ENCODE measurements at regions not wholly inside any gene's neighbourhood (a gene's known extent, or its start where the extent isn't known, plus 50 kb on each side); places are given as distances from the start of the nearest gene placed in this dataset.
"Not testable (repeated sequence)": the region's sequence is repeated elsewhere in the genome, so short reads cannot be mapped to it uniquely, and the experiment has no call there.

DNA sequence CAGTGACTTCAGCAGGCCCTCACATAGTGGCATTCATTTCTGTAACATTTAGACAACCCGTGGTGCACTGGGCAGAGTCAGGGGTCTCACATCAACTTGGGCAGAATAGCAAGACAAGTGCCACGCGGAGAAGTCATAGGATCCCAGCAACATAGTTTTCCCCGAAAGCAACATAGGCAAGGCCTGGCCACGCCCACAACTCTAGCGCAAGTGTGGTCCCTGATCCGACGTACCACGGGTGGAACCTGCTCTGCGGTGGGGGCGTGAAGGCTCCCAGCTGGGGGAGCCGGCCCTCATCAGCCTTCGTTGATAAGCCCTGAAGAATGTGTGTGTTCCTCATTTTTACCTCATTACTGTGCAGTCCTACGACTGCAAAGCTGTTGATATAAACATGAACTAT, 261.2 kb downstream of the EIPR1 start:
- no peak for DNase-seq (ENCODE audit: extremely low read depth in 1 of 2, low read depth in 1 of 2)

DNA sequence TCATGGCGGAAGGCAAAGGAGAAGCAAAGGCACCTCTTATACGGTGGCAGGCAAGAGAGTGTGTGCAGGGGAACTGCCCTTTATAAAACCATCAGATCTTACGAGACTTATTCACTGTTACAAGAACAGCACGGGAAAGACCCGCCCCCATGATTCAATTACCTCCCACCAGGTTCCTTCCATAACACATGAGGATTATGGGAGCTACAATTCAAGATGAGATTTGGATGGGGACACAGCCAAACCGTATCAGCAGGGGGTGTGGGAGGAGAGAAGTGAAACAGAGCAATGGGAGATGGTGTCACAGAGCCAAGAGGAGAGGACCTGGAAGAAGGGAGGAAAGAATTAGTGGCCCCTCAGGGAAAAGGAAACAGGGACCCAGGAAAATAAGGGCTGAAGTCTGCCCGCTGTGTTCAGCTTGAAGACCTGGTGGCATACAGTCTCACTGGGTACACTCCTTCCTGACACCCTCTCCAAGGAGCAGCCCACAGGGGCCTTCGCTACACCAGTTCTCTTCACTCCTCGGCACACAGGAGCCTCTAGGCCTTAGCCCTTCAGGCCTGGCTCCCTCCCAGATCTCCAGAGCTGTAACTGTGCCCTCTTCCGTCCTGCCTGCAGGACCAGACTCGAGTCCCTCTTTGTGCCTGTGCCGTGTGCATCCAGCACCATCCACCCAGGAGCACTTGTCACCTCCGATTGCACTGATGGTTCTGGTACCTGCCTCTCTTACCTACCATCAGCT, 262.1 kb downstream of the EIPR1 start:
- DNase-seq (ENCODE audit: extremely low read depth in 1 of 2, low read depth in 1 of 2) = no peak

DNA sequence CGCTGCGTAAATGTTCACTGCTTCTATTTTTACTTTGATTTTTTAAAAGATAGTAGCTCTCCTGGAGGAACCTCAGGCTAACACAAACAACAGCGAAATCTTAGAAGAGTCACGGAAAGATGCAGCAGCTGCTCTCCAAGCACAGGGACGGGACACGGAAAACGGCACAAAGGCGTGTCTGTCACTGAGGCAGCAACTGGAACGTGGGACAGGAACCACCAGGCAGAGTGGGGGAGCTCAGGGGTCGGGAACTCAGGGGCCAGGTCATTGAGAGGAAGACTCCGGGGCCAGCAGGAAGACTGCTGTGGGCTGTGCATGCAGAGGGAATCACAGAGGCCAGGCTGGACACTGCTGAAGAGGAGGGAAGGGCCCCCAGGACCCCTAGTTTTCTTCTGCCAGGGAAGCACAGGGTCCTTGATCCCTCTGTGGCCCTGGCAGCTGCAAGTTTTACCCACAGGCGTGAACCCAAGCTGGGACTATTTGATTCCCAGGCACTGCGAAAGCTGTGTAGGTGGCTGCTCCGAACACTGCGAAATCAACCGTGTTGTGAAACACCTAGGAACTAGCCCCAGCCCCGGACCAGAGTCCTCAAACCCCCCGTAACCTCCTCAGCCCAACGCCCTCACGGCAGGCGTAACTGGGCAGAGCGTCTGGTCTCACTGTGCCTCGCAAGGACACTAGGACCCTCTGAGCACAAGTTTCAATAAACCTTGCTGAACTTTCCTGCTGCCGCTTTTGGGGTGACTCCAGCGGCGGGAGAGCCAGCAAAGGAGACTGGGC, 263.0 kb downstream of the EIPR1 start:
- DNase-seq (ENCODE audit: extremely low read depth in 1 of 2, low read depth in 1 of 2) = no peak

GRCh38 chr2:3113769-3114168, 263.8 kb downstream of the EIPR1 start:
- no peak for DNase-seq (ENCODE audit: extremely low read depth in 1 of 2, low read depth in 1 of 2)

DNA sequence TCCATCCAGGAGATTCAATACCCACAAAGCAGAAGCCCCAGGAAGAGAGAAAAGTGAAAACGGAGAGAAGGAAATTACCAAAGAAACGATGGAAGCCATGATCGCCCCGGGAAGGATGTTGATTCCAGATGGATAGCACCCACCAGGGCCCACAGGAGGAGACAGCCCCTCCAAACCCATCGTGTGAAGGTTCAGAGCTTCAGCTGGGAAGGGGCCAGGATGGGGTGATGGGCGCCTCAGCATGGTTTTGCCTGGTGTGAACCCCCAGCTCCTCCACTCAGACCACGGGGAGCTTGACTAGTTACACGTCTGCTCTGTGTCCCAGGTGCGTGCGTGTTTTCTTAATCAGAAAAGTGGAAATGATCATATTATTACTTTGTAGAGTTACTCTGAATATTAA, 264.5 kb downstream of the EIPR1 start:
- DNase-seq (ENCODE audit: extremely low read depth in 1 of 2, low read depth in 1 of 2) = no peak

- DNase-seq (ENCODE audit: extremely low read depth in 1 of 2, low read depth in 1 of 2) = no peak
These were observed 265.1 kb downstream of the EIPR1 start for GRCh38 chr2:3112553-3112952.

DNA sequence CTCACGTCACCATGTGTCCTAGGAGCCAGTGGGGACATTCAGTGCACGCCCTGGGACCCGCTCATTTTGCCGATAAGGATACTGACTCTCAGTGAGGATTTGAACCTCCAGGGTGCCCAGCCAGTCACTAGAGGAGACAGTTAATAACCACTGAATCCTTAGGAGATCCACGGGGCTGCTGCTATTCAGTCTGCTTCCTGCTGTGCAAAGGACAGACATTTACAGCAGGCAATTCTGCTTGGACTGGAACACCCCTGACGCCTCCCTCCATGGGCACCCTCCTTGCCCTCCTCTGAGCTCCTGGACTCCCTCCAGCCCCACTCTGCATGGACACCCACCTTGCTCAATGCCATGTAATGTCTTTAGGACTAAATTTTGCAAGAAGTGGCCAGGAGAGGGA, 265.5 kb downstream of the EIPR1 start:
- DNase-seq (ENCODE audit: extremely low read depth in 1 of 2, low read depth in 1 of 2) = no peak

- no peak for DNase-seq (ENCODE audit: extremely low read depth in 1 of 2, low read depth in 1 of 2)
These were observed 266.5 kb downstream of the EIPR1 start for GRCh38 chr2:3110994-3111666.

DNA sequence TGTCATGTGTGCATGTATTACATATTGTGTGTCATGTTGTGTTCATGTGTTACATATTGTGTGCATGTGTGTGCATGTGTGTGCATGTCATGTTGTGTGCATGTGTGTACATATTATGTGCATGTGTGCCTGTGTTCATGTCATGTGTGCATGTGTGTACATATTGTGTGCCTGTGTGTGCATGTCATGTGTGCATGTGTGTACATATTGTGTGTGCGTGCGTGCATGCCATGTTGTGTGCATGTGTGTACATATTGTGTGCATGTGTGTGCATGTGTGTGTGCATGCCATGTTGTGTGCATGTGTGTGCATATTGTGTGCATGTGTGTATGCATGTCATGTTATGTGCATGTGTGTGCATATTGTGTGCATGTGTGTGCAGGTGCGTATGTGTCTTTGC, 267.1 kb downstream of the EIPR1 start:
- DNase-seq (ENCODE audit: extremely low read depth in 1 of 2, low read depth in 1 of 2) = no peak

- DNase-seq (ENCODE audit: extremely low read depth in 1 of 2, low read depth in 1 of 2) = no peak
These were observed 268.6 kb downstream of the EIPR1 start for GRCh38 chr2:3108710-3109702.

DNA sequence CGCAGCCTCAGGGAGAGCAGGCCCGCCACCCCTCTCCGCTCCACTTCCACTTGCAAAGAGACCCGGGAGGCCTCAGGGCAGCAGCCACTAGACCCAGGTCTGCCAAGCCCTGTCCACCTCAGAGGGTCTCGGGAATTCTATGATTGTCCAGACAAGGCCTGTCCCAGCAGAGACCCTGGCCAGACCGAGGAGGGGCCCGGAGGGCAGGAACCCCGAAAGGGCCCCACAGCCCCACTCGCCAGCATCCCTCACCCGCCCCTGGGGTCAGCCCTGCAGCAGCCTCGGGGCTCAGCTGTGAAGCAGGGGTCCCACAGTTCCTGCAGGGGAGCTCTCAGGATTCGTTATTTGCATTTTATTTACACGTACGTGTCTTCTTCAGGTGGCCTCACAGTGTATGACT, 269.5 kb downstream of the EIPR1 start:
- no peak for DNase-seq (ENCODE audit: extremely low read depth in 1 of 2, low read depth in 1 of 2)

DNA sequence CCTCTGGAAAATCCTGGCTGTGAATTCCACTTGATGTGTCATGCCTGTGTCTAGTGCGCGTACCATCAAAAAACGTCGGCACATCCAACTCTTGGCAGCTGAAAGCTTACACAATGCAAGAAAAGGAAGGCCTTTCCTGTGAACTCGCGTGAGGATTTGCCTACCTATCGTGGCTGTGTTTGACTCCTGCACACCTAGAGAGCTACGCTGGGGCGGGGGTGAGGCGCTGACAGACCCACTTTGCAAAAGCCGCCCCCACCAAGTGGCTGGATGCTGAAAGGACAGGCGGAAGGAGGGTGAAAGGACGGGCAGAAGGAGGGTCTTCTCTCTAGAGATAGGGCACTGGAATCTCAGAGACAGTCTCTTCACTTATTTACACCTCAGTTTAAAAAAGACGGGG, 270.1 kb downstream of the EIPR1 start:
- no peak for DNase-seq (ENCODE audit: extremely low read depth in 1 of 2, low read depth in 1 of 2)

- DNase-seq (ENCODE audit: extremely low read depth in 1 of 2, low read depth in 1 of 2) = no peak
These were observed 271.6 kb downstream of the EIPR1 start for GRCh38 chr2:3105814-3106569.

DNA sequence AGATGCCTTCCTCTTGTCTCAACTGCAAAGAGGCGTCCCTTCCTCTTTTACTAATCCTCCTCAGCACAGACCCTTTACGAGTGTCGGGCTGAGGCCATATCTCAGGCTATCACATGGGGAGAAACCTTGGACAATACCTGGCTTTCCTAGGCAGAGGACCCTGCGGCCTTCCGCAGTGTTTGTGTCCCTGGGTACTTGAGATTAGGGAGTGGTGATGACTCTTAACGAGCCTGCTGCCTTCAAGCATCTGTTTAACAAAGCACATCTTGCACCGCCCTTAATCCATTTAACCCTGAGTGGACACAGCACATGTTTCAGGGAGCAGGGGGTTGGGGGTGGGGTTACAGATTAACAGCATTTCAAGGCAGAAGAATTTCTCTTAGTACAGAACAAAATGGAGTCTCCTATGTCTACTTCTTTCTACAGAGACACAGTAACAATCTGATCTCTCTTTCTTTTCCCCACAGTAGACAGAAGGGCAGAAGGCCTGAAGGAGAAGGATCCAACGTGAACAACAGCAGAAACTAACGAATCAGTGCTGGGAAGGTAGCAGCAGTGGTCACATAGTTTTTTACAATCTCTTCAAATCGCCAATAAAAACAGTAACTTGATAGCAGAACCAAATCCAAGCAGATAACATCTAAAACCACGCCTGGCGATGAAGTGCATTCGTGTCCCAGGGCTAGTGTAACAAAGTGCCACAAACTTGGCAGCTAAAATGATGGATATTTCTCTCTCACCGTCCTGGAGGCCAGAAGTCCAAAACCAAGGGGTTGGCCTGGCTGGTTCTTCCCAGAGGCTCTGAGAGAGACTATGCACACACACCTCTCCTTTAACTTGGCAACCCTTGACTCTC, 272.4 kb downstream of the EIPR1 start:
- not testable (repeated sequence) for DNase-seq (ENCODE audit: extremely low read depth in 1 of 2, low read depth in 1 of 2)

DNA sequence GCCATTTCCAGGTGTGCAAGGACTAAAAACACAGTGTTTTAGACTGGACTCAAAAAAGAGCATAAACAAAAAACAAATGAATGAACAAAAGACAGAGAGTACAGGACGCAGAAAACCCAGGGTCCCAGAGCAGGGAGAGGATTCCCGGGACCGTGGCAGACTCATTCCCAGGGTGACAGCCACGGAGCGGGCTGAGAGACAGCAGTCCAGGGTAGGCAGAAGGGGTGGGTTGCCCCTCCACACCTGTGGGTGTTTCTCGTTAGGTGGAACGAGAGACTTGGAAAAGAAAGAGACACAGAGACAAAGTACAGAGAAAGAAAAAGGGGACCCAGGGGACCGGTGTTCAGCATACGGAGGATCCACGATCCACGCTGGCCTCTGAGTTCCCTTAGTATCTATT, 273.4 kb downstream of the EIPR1 start:
- DNase-seq (ENCODE audit: extremely low read depth in 1 of 2, low read depth in 1 of 2) = no peak

DNA sequence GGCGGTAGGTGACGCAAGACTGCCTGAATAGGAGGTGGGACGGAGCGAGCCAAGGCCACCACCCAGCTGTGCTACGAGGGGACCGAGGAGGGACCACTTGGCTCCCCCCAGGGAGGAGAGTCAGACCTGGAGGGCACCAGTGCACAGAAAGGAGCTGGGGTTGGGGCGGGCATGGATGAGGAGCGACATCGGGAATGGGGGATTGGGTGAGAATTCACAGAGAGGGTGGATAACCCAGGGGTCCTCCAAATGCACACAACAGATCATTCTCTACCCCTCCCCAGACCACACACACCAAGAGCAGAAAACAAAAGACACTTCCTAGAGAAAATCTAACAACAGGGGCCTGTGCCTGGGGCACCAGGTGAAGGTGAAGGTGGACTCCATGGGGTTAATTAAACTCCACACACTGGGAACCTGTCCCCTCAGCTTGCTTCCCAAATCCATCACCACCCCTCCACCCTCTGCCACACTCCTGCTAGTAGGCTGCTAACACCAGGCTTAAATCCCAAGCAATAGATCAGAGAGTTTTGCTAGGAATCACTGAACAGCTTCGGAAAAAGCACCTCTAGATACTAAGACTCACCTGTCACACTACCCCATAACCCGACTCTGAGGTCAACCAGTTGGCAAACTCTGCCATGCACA, 274.6 kb downstream of the EIPR1 start:
- DNase-seq (ENCODE audit: extremely low read depth in 1 of 2, low read depth in 1 of 2) = no peak

- no peak for DNase-seq (ENCODE audit: extremely low read depth in 1 of 2, low read depth in 1 of 2)
These were observed 275.3 kb downstream of the EIPR1 start for GRCh38 chr2:3102081-3102921.

Data from activated CD8-positive, alpha-beta memory T cell treated with anti-CD3 and anti-CD28 coated beads for 1 hour (primary cell).